NCI-H2196 (cell line): ENCODE measurements at regions not wholly inside any gene's neighbourhood (a gene's known extent, or its start where the extent isn't known, plus 50 kb on each side); places are given as distances from the start of the nearest gene placed in this dataset.

ENCODE experiments used
- DNase-seq: peaks from one replicate; lab custom pipeline; 2025; ENCODE audit not compliant: unreplicated experiment; lab: John Stamatoyannopoulos, UW

- no peak for DNase-seq
Observed at GRCh38 chrX:46447384-46447783, 97.8 kb downstream of the ZNF674 start.

DNA sequence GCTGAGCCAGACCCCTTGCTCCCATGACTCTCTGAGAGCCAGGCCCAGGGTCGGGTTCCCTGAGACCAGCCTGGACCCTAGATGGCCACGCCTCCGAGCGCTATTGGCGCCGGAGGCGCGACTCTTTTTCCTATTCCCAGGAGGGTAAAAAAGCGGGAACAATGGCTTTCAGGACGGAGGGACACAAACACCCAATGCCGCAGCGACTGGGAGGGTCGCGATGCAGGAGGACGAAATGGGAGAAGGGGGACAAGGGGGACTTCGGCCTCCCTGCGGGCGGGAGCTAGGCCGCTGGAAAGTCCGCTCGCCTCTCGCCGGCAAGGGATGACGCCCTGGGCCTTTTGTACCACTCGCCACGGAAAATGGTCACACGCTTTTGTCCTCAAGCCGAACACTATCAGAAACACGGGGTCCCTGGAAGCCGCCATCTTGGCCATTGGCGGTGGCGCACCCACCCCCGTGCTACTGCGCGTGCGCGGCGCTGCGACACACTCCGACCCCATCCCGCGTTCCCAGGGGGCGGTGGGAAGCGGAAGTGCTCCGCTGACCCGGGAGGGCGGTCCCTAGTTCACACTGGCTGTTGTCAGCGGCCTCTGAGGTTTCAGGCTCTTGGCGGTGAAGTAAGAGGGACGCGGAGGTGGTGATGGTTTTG lies 98.4 kb downstream of the ZNF674 start:
- peak; percentile 79 for DNase-seq

GRCh38 chrX:46444011-46444410 lies 101.2 kb downstream of the ZNF674 start:
- DNase-seq = no peak

GRCh38 chrX:46436744-46437143 lies 108.5 kb downstream of the ZNF674 start:
- DNase-seq = no peak

- no peak for DNase-seq
Observed at GRCh38 chrX:46433892-46434291, 111.3 kb downstream of the ZNF674 start.

DNA sequence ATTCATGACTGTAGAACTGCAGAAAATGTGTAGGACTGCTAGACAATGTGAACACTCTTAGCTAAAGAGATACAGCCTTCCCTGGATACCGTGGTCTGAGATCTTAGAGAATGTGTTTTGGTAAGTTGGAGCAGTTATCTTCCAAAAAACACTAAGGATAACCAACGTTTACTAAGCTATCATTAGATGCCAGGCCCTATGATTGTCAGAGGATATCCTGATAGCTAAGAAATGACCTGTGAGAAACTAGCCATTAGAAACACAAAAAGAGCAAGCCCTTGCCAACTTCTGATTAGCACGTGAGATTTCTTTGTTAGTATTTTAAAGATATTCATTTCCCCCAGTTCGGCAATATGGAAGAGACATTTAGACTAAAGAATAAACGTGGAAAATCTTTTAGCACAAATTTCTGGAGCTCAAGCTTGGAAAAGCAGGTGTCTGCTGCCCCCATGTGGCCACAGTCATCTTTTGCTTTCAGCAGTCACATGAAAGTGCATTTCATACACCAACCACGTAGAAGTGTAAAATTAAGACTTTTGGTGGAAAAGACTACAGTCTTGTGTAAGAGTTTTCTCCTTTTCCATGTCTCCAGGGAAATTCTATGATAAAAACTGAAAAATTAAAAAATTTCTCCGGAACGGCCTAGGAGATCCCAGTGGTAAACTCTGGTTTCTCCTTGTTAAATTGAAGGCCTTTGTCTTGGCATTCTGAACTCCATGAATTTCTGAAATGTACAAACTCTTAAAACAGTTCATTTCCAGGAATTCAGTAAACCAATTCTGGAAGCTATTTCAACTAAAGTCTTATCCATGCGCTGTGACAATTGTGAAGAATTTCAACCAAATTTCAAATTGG lies 136.4 kb downstream of the ZNF674 start:
- DNase-seq = peak; percentile 41

GRCh38 chrX:46407753-46408130 lies 137.5 kb downstream of the ZNF674 start:
- no peak for DNase-seq

GRCh38 chrX:46407036-46407752 lies 138.0 kb downstream of the ZNF674 start:
- DNase-seq = no peak

DNA sequence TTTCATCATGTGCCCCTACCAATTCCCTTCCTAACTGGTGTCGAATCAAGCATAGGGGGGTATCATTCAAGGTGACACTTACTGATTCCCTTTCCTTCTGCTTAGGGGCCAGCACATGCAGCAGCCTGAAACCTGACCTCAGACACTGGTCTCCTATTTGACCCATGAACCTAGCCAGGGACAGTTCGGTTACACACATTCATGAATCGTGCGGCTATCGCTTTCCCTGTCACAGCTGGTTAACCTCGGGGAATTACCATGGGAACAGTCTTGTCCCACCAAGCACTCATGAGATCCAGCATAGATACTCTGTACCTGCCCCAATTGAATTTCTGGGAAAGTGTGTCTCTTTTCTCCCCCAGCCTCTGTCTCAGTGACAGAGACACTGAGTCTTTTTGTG lies 140.4 kb downstream of the ZNF674 start:
- DNase-seq = no peak

DNA sequence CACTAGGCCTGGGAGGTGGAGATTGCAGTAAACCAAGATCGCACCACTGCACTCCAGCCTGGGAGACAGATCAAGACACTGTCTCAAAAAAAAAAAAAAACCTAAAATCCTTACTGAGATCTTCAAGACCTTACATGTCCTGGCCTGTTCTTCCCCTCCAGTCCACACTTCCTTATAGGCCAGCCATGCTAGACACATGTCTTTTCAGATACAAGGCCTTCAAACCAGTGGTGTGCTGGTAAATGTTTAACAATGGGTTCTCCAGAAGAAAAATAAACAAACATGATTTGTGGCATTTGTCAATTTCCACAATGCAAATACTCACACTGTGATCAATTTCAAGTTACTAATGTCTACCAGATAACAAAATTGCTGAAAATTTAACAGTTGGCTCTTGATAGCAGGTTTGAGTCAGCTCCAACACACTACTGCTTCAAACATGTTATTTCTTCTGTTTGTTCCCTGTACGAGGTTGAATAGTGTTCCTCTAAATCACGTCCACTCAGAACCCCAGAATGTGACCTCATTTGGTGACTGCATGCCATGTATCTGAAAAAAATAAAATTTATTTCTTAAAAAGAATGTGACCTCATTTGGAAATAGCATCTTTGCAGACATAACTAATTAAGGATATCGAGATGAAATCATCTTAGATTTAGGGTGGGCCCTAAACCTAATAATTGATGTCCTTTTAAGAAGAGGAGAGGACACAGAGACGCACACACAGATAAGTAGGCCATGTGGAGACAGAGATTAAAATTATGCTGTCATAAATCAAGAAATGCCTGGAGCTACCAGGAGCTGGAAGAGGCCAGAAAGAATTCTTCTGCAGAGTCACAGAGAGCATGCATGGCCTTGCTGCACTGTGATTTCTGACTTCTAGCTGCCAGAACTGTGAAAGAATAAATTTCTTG lies 144.4 kb downstream of the ZNF674 start:
- DNase-seq = no peak

DNA sequence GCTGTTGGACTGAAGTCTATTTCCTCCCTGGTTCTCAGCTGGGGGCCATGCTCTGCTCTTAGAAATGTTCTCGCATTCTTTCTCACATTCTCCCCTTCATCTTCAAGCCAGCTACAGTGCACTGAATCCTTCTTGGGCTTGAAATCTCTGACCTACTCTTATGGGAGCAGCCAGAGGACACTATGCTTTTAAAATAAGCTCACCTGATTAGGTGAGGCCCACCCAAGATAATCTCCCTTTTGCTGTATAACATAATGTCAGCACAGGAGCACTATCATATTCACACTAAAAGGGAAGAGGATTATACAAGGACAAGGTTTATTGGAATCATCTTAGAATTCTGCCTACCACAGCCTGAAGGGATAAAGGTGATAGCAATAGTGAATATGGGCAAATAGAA lies 146.3 kb downstream of the ZNF674 start:
- no peak for DNase-seq

DNA sequence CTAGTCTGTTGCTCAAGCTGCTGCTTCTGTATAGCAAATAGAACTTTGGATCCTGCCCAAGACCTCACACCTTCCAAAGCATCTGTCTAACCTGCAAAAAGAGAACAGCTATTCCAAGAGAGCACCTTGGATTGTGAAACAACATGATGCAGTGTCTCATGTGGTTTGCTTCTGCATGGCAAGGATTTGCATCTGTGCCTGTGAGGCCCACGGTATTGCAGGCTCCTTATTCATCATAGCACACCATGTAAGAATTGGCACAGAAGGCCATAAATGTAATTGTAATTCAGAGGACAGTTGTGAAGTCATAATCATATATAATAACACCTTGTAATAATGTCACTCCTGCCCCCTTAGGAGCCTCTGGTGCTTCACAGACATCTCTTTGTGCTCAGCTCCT lies 147.1 kb downstream of the ZNF674 start:
- DNase-seq = no peak

GRCh38 chrX:46386511-46386910 lies 158.7 kb downstream of the ZNF674 start:
- no peak for DNase-seq

DNA sequence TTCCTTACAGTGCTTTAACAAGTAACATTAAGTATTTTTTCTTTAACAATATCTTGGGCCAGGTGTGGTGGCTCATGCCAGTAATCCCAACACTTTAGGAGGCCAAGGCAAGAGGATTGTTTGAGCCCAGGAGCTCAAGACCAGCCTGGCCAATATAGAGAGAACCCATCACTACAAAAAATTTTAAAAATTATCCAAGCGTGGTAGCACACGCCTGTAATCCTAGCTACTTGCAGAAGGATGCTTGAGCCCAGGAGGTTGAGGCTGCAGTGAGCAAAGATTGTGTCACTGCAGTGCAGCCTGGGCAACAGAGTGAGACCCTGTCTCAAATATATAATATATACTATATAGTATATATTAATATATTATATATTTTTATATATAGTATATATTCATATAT lies 162.2 kb downstream of the ZNF674 start:
- DNase-seq = no peak

DNA sequence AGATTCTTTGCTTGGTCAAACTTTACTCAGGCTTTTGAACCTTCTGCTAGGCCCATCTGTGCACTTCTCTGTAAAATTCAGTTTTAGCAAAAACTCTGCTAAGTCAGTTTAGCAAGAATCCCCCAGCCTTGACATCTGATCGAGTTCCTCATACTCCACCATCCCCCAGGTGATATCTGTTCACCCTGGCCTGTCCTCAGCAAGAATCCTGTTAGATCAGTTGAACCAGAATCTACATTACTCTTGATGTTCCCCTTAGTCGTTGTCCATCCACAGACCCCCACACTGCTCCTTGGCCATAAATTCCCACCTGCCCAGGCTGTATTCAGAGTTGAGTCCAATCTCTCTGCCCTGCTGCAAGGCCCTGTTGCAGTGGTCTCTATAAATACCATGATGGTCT lies 162.6 kb downstream of the ZNF674 start:
- DNase-seq = no peak

DNA sequence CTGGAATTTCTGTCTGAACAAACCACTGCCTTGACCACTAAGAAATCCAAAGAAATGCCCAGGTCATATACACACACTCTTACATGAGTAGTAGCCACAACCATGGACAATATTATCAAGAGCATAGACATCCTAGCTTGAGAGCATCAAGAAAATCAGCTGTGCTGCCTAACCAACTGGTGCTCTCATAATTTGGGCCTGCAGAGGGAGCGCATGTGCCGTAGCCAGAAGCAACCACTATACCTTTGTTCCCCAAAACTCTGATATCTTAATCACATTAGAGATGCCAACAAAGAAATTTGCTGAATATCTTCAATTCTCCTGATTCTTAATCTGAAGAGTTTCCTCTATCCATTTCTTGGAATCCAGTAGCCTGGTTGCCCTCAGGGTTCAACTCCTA lies 163.6 kb downstream of the ZNF674 start:
- no peak for DNase-seq

GRCh38 chrX:46380148-46380752 lies 165.0 kb downstream of the ZNF674 start:
- DNase-seq = no peak

- DNase-seq = peak; percentile 22
Observed at GRCh38 chrX:46376246-46376885, 168.9 kb downstream of the ZNF674 start.

DNA sequence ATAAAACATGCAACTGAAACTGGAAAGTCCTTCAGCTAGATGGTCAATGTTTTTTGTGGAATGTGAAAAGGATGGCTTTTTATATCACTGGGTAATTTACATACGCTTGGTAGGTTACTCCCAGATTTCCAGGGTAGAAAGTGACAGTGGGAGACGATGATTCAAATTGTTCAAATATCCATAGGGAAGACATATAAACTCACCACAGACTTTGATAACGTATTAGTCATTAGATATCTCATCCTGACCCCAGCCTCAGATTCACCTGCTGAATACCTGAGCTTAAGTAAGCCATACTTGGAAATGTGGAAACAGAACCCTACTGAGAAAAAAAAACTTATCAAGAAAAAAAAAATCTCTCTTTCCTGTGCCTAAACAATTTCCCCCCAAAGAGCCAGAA lies 169.4 kb downstream of the ZNF674 start:
- DNase-seq = no peak

DNA sequence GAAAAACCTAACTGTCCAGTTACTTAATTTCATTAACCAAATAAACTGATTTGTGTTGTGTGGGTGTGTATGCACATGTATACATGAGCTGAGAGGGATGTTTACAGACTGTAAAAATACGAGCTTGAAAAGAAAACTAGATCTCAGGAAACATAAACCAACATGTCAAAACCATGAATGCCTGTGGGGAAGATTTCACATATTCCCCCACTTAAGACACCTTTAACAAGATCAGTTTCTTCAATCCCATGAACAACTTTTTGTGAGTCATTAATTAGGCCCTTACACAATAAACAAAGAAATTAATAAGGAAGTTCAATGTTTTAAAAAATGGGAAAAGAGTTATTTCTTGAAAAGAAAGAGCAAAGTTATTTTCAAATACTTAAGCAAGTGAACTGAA lies 170.8 kb downstream of the ZNF674 start:
- no peak for DNase-seq
